HG02642 (cell line): ENCODE measurements at regions not wholly inside any gene's neighbourhood (a gene's known extent, or its start where the extent isn't known, plus 50 kb on each side); places are given as distances from the start of the nearest gene placed in this dataset.
"Not testable (repeated sequence)": the region's sequence is repeated elsewhere in the genome, so short reads cannot be mapped to it uniquely, and the experiment has no call there.

Source experiments
- ATAC-seq: cut with Tn5 transposase; IDR thresholded peaks from one replicate; pipeline ENCODE4 v1.9.1; 2021; ENCODE audit warnings: mild to moderate bottlenecking; ENCODE audit not compliant: unreplicated experiment, poor library complexity

- no peak for ATAC-seq
Measured at GRCh38 chr2:43075811-43076585, 150.4 kb downstream of the ZFP36L2 start.

GRCh38 chr2:43075054-43075593 is 151.3 kb downstream of the ZFP36L2 start:
- ATAC-seq, result no peak

- no peak for ATAC-seq
Measured at GRCh38 chr2:43074592-43075053, 151.8 kb downstream of the ZFP36L2 start.

- no peak for ATAC-seq
Measured at GRCh38 chr2:43074052-43074451, 152.4 kb downstream of the ZFP36L2 start.

- ATAC-seq, result no peak
Measured at GRCh38 chr2:43073401-43073825, 153.0 kb downstream of the ZFP36L2 start.

GRCh38 chr2:43071599-43072550 is 154.5 kb downstream of the ZFP36L2 start:
- ATAC-seq, result no peak

GRCh38 chr2:43070676-43071502 is 155.5 kb downstream of the ZFP36L2 start:
- no peak for ATAC-seq

GRCh38 chr2:43070030-43070429 is 156.4 kb downstream of the ZFP36L2 start:
- ATAC-seq, result no peak

- no peak for ATAC-seq
Measured at GRCh38 chr2:43068631-43069517, 157.5 kb downstream of the ZFP36L2 start.

GRCh38 chr2:43068041-43068533 is 158.3 kb downstream of the ZFP36L2 start:
- no peak for ATAC-seq

- no peak for ATAC-seq
Measured at GRCh38 chr2:43067254-43068040, 159.0 kb downstream of the ZFP36L2 start.

- ATAC-seq, result not testable (repeated sequence)
Measured at GRCh38 chr2:43066541-43067253, 159.7 kb downstream of the ZFP36L2 start.

- ATAC-seq, result no peak
Measured at GRCh38 chr2:43065871-43066270, 160.5 kb downstream of the ZFP36L2 start.

- ATAC-seq, result no peak
Measured at GRCh38 chr2:43065036-43065435, 161.4 kb downstream of the ZFP36L2 start.

- ATAC-seq, result not testable (repeated sequence)
Measured at GRCh38 chr2:43063096-43063495, 163.3 kb downstream of the ZFP36L2 start.

- no peak for ATAC-seq
Measured at GRCh38 chr2:43062058-43062457, 164.3 kb downstream of the ZFP36L2 start.

GRCh38 chr2:43060390-43061016 is 165.9 kb downstream of the ZFP36L2 start:
- no peak for ATAC-seq
